ENCODE measurements at regions not wholly inside any gene's neighbourhood (a gene's known extent, or its start where the extent isn't known, plus 50 kb on each side); places are given as distances from the start of the nearest gene placed in this dataset.

DNA sequence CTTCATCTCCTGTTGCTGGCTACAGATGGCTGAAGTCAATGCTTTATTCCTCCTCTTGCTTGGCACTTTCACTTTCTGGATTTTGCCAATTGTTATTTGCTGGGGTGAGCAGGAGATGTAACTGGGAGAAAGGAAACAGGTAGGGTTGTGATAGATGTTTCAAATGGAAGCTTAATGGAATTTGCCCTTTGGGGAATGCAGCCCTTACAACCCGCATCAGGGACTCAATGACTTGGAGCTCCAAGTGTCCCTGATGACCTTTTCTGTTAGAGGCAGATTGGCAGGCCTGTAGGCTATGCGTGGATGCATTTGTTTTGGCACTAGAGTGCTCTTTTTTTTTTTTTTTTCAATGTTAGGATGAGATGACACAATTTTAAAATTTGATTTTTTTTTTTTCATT lies 219.9 kb upstream of the GLRA1 start:
- Histone ChIP-seq H3K27me3 (ENCODE audit: control insufficient read depth in 2 of 2, insufficient read depth in 2 of 2, low read length in 2 of 2) (no peaks in the 10 kb centered on the region), H3K36me3 (ENCODE audit: control insufficient read depth in 2 of 2, extremely low read depth in 1 of 2, insufficient read depth in 2 of 2, low read length in 2 of 2) (no peaks in the 10 kb centered on the region), H3K27ac (ENCODE audit: insufficient read depth, low read depth, low read length) (no peak overlapping the region), H3K4me1 (ENCODE audit: control insufficient read depth, extremely low read depth, insufficient read depth, low read length) (no peaks in the 10 kb centered on the region), H3K4me2 (ENCODE audit: insufficient read depth, low read length) (no peak overlapping the region), H3K9ac (replicated peaks; ENCODE audit: extremely low read depth, insufficient read depth, low read length) (no peak overlapping the region), H3K9me1 (replicated peaks; ENCODE audit: control insufficient read depth, extremely low read depth, insufficient read depth, low read length) (no peaks in the 10 kb centered on the region), H3K79me2 (ENCODE audit: control insufficient read depth, insufficient read depth, low read length) (no peaks in the 10 kb centered on the region), H2AFZ (ENCODE audit: low read depth, low read length) (no peak overlapping the region), H4K20me1 (replicated peaks; ENCODE audit: control insufficient read depth, extremely low read depth, insufficient read depth, low read length) (no peaks in the 10 kb centered on the region), H3K9me3 (replicated peaks; ENCODE audit: control insufficient read depth, insufficient read depth, low read length) (no peaks in the 10 kb centered on the region), H3K4me3 (replicated peaks in 1 of 3; ENCODE audit: insufficient read depth in 1 of 3, low read depth in 1 of 3, low read length in 3 of 3) (no peak overlapping the region)
- dilution Hi-C loops (cut with MboI; ENCODE audit: extremely low pct_ligation_motif_present, low sequenced_read_pairs), result no loop called here
- DNase-seq (ENCODE audit: low read depth, low spot score), result no peak
- no TSS peak for BruUV-seq (replicated peaks)
- TF ChIP-seq, protein P1, sequence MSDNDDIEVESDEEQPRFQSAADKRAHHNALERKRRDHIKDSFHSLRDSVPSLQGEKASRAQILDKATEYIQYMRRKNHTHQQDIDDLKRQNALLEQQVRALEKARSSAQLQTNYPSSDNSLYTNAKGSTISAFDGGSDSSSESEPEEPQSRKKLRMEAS (IDR thresholded peaks at IDR 0.05; ENCODE audit: insufficient read depth, insufficient read length), result no peak
- TF ChIP-seq MYC (IDR thresholded peaks at IDR 0.05; ENCODE audit: low read depth, low read length), result no peak
- no peak for TF ChIP-seq JUN (IDR thresholded peaks at IDR 0.05; ENCODE audit: borderline replicate concordance, insufficient read depth, insufficient read length, low read depth)
- TF ChIP-seq, protein P2, sequence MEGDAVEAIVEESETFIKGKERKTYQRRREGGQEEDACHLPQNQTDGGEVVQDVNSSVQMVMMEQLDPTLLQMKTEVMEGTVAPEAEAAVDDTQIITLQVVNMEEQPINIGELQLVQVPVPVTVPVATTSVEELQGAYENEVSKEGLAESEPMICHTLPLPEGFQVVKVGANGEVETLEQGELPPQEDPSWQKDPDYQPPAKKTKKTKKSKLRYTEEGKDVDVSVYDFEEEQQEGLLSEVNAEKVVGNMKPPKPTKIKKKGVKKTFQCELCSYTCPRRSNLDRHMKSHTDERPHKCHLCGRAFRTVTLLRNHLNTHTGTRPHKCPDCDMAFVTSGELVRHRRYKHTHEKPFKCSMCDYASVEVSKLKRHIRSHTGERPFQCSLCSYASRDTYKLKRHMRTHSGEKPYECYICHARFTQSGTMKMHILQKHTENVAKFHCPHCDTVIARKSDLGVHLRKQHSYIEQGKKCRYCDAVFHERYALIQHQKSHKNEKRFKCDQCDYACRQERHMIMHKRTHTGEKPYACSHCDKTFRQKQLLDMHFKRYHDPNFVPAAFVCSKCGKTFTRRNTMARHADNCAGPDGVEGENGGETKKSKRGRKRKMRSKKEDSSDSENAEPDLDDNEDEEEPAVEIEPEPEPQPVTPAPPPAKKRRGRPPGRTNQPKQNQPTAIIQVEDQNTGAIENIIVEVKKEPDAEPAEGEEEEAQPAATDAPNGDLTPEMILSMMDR (IDR thresholded peaks at IDR 0.05; ENCODE audit: extremely low read depth in 1 of 2, insufficient read depth in 1 of 2, low read depth in 1 of 2, low read length in 2 of 2), result no peak
- no peak for TF ChIP-seq GATA2 (IDR thresholded peaks at IDR 0.05; ENCODE audit: insufficient read depth, insufficient read length, low read depth, low read length)
- no peak for FAIRE-seq
- POLR2A ChIA-PET, result no interaction called here
- intact Hi-C loops (cut with micrococcal nuclease), result loop anchor here (5.0 to 10.0 kb wide), 3 partner anchors 302 to 490 kb away; no protein-coding TSS in a partner anchor
- CTCF ChIA-PET, result interaction anchor here (7.6 kb wide), 1 partner anchor 319 kb away, joined by 208 read pairs; no protein-coding TSS in a partner anchor

DNA sequence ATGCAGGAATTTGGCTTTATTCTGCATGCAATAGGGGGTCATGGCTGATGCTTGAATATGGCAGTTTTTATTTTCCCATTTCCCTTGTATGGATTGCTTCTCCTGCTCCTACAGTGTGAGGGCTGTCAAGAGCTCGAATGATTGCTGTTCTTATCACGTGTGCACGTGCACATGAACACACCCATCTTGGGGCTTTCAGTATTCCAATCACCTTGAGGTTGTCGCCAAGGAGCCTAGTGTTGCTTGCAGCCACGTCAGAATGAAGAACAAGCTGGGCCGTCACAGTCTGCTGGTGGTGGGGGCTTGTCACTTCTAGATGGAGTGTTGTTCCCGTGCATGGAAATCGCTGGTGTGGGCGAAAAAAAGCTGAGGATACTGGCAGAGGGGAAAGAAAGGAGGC lies 219.4 kb upstream of the GLRA1 start:
- H2AFZ ChIP-seq (ENCODE audit: low read depth, low read length), result no peak overlapping the region
- dilution Hi-C loops (cut with MboI; ENCODE audit: extremely low pct_ligation_motif_present, low sequenced_read_pairs) (no loop called here), intact Hi-C loops (cut with micrococcal nuclease) (loop anchor here (5.0 to 10.0 kb wide), 3 partner anchors 302 to 489 kb away; no protein-coding TSS in a partner anchor)
- POLR2A ChIA-PET, result interaction anchor here (1.1 kb wide), 1 partner anchor 319 kb away, joined by 4 read pairs; no protein-coding TSS in a partner anchor
- no peaks in the 10 kb centered on the region for H3K4me1 ChIP-seq (ENCODE audit: control insufficient read depth, extremely low read depth, insufficient read depth, low read length)
- FAIRE-seq (no peak), DNase-seq (ENCODE audit: low read depth, low spot score) (no peak)
- no peak overlapping the region for H3K9ac ChIP-seq (replicated peaks; ENCODE audit: extremely low read depth, insufficient read depth, low read length)
- TF ChIP-seq EZH2 (IDR thresholded peaks at IDR 0.05; ENCODE audit: borderline replicate concordance, low read depth, low read length, severe bottlenecking), result no peak
- no peak for TF ChIP-seq POLR2A (IDR thresholded peaks at IDR 0.05; ENCODE audit: low read depth, low read length)
- TF ChIP-seq, protein P2 (IDR thresholded peaks at IDR 0.05; ENCODE audit: extremely low read depth in 1 of 2, insufficient read depth in 1 of 2, low read depth in 1 of 2, low read length in 2 of 2), result no peak
- TF ChIP-seq GATA2 (IDR thresholded peaks at IDR 0.05; ENCODE audit: insufficient read depth, insufficient read length, low read depth, low read length), result no peak
- no peak for TF ChIP-seq MYC (IDR thresholded peaks at IDR 0.05; ENCODE audit: low read depth, low read length)
- TF ChIP-seq POLR2AphosphoS5 (IDR thresholded peaks at IDR 0.05; ENCODE audit: insufficient read depth, low read depth, low read length), result no peak
- TF ChIP-seq JUN (IDR thresholded peaks at IDR 0.05; ENCODE audit: borderline replicate concordance, insufficient read depth, insufficient read length, low read depth), result no peak
- TF ChIP-seq, protein P1 (IDR thresholded peaks at IDR 0.05; ENCODE audit: insufficient read depth, insufficient read length), result no peak
- no peaks in the 10 kb centered on the region for H3K79me2 ChIP-seq (ENCODE audit: control insufficient read depth, insufficient read depth, low read length)
- H4K20me1 ChIP-seq (replicated peaks; ENCODE audit: control insufficient read depth, extremely low read depth, insufficient read depth, low read length), result no peaks in the 10 kb centered on the region
- no peaks in the 10 kb centered on the region for H3K9me3 ChIP-seq (replicated peaks; ENCODE audit: control insufficient read depth, insufficient read depth, low read length)
- no peak overlapping the region for H3K27ac ChIP-seq (ENCODE audit: insufficient read depth, low read depth, low read length)
- CTCF ChIA-PET, result interaction anchor here (1.6 to 7.6 kb wide), 2 partner anchors 189 to 318 kb away, joined by 3 to 208 read pairs; no protein-coding TSS in a partner anchor
- H3K4me3 ChIP-seq (replicated peaks in 1 of 3; ENCODE audit: insufficient read depth in 1 of 3, low read depth in 1 of 3, low read length in 3 of 3), result no peak overlapping the region
- BruUV-seq (replicated peaks), result no TSS peak
- no peak overlapping the region for H3K4me2 ChIP-seq (ENCODE audit: insufficient read depth, low read length)
- no peaks in the 10 kb centered on the region for H3K36me3 ChIP-seq (ENCODE audit: control insufficient read depth in 2 of 2, extremely low read depth in 1 of 2, insufficient read depth in 2 of 2, low read length in 2 of 2)
- H3K9me1 ChIP-seq (replicated peaks; ENCODE audit: control insufficient read depth, extremely low read depth, insufficient read depth, low read length), result no peaks in the 10 kb centered on the region
- H3K27me3 ChIP-seq (ENCODE audit: control insufficient read depth in 2 of 2, insufficient read depth in 2 of 2, low read length in 2 of 2), result no peaks in the 10 kb centered on the region

All from endothelial cell of umbilical vein (primary cell).